NCI-H1048 (cell line): ENCODE measurements at regions not wholly inside any gene's neighbourhood (a gene's known extent, or its start where the extent isn't known, plus 50 kb on each side); places are given as distances from the start of the nearest gene placed in this dataset.

ENCODE experiments used
- DNase-seq: peaks from one replicate; lab custom pipeline; 2025; lab: John Stamatoyannopoulos, UW

DNA sequence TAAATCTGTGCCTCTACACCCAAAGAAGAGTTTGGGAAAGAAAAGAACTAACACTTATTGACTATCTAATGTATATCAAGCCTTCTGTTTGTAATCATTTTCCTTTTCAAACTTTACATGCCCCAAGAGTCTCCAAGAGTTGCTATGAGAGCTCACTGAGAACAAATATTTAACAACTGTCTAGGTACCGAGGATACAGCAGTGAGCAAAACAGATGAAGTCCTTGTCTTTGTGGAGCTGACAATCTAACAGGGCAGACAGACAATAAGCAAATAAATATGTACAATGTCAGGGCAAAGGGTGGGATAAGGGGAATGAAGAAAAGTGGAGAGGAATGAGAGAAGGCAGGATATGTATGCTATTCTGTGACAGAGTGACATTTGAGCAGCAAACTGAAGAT lies 64.8 kb upstream of the KSR1 start:
- DNase-seq = no peak

DNA sequence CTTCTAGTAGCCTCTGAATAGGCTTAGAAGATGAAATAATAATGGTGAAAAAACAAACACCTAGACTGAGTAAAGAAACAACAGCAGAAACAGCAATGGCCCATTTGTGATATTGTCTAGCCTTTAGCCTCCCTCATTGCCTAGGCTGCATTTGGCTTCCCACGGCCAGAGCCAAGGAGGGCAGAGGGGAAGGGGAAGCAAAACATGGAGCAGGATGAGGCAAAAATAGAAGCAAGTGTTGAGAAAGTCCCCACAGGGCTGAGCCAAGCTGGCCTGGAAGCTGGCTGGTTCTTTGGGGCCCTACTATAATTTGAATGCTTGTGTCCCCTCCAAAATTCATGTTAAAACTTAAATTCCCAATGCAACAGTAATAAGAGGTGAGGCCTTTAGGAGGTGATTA lies 60.2 kb upstream of the KSR1 start:
- no peak for DNase-seq

- no peak for DNase-seq
Observed at GRCh38 chr17:27396941-27397340, 59.3 kb upstream of the KSR1 start.

GRCh38 chr17:27398691-27399090 lies 57.6 kb upstream of the KSR1 start:
- no peak for DNase-seq

- DNase-seq = no peak
Observed at GRCh38 chr17:27400991-27401390, 55.3 kb upstream of the KSR1 start.

DNA sequence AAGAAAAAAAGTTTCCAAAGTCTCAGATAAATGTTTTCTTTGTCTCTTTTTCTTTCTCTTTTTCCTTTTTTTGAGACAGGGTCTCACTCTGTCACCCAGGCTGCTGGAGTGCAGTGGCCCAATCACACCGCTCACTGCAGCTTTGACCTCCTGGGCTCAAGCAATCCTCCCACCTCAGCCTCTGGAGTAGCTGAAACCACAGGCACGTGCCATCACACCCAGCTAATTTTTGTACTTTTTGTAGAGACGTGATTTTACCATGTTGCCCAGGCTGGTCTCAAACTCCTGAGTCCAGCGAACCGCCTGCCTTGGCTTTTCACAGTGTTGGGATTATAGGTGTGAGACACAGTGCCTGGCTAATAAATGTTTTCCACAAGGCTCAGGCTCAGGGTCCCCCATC lies 53.3 kb upstream of the KSR1 start:
- no peak for DNase-seq

- DNase-seq = no peak
Observed at GRCh38 chr17:27403480-27404005, 52.7 kb upstream of the KSR1 start.

DNA sequence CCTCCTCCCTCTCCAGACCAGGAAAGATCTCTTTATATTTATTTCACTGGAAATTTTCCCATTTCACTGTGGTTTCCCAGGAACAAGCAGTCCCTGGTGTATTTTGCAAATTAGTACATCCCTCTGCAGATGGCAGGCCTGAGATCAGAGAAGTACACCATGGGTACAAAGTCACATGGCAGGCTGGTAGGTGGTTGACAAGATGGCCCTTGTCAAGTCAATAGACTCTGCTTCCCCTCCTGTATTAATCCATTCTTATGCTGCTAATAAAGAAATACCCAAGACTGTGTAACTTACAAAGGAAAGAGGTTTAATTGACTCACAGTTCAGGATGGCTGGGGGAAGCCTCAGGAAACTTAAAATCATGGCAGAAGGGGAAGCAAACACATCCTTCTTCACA lies 51.6 kb upstream of the KSR1 start:
- no peak for DNase-seq
